ENCODE measurements at regions not wholly inside any gene's neighbourhood (a gene's known extent, or its start where the extent isn't known, plus 50 kb on each side); places are given as distances from the start of the nearest gene placed in this dataset.
"Not testable (repeated sequence)": the region's sequence is repeated elsewhere in the genome, so short reads cannot be mapped to it uniquely, and the experiment has no call there.

DNA sequence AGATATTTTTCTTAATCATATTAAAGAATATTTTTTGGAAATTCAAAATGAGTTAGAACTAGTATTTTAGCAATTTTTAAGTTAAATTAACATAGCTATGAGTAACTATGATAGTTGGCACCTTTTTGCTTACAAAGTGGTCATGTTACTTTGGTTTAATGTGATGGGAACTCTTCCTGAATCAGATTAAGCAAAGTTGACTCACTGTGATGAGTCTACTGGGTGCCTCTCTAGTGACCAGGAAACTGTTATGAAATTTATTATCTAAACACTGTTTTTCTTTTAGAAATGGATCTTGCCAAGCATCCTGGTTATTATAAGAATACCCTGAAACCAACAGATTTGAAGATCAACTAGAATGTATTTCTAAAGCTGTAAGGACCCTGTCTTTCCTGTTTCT is 985.8 kb downstream of the TRAM1L1 start:
- DNase-seq, result no peak

- DNase-seq, result not testable (repeated sequence)
These were observed 983.9 kb upstream of the NDST4 start for GRCh38 chr4:116097353-116097752.

- DNase-seq, result no peak
These were observed 979.5 kb upstream of the NDST4 start for GRCh38 chr4:116092961-116093360.

DNA sequence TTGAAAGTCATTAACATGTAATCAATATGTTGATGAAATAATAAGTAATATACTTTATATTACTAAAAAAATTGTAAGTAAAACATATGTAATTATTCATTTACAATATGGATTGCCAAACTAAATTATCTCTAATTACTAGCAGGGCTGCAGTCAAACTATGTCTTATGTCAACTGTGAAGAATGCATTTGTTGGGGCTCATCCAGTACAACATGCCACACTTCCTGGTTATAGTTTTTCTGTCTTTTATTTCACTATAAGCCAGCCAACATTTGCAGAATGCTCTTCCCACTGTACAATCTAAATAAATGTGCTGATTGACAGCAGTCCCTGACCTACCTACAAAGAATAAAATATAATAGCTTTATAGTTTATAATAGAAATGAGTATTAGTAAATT is 975.4 kb upstream of the NDST4 start:
- no peak for DNase-seq

DNA sequence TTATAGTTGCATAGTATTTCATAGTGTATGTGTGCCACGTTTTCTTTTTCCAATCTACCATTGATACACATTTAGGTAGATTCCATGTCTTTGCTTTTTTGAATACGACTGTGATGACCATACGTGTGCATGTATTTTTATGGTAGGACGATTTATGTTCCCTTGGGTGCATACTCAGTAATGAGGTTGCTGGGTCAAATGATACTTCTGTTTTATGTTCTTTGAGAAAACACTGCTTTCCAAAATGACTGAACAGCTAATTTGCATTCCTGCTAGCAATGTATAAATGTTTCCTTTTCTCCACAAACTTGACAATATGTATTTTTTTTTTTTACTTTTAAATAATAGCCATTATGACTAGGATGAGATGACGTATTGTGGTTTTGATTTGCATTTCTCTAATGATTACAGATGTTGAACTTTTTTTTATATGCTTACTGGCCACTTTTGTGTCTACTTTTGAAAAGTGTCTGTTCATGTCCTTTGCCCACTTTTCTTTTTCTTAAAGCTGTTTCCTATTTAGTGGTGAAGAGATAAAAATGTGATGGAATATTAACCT is 969.5 kb upstream of the NDST4 start:
- DNase-seq, result no peak

GRCh38 chr4:116073051-116073450 is 959.6 kb upstream of the NDST4 start:
- no peak for DNase-seq

DNA sequence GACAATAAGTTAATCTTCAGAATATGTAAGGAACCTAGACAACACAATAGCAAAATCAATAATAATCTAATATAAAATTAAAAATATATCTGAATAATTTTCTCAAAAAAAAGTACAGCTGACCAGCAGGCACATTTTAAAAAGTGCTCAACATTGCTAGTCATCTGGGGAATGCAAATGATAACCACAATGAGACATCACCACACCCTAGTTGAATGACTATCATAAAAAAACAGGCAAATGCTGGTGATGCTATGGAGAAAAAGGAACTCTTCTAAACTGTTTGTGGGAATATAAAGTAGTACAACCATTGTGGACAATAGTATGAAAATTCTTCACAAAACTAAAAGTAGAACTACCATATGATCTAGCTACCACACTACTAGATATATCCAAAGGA is 956.9 kb upstream of the NDST4 start:
- no peak for DNase-seq

DNA sequence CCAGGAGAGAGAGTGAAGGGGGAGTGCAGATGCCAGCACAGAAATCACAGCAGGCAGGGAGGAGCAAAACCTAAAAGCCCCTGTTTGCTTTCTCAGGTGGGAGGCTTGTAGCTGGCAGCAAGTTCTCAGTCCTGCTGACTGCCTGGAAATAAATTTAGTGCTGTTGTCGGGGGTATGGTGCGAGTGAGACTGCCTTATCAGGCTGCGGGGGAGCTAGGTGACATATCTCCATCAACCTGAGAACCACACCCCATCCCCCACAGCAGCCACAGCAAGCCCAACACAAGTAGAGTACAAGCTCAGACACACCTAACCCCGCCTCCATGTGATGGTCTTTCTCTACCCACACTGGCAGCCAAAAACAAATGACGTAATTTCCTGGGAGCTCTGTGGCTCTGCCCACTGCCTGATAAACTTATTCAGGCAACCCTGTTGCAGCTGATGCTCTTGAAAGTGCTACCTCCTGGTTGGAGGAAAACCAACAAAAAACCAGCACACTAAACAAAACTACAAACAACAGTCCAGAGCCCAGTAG is 953.4 kb upstream of the NDST4 start:
- DNase-seq, result no peak

DNA sequence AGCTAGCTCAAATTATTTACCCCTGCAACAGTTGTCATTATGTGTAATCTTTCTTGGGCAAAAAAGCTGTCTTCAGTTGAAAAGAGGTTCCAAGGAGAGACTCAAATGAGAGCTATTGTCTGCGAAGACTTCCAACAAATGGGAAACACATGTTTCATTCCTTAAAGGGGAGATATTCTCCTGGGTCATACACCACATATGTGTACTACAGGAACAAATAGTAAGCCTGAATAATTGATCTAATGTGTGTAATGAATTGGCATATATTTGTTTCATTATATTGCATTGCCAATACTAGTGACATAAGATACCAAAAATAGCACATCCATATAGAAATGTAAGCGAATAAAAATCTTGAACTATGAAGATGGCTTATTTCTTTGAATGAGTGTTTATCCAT is 950.9 kb upstream of the NDST4 start:
- DNase-seq, result no peak

GRCh38 chr4:116059361-116059760 is 945.9 kb upstream of the NDST4 start:
- DNase-seq, result no peak

DNA sequence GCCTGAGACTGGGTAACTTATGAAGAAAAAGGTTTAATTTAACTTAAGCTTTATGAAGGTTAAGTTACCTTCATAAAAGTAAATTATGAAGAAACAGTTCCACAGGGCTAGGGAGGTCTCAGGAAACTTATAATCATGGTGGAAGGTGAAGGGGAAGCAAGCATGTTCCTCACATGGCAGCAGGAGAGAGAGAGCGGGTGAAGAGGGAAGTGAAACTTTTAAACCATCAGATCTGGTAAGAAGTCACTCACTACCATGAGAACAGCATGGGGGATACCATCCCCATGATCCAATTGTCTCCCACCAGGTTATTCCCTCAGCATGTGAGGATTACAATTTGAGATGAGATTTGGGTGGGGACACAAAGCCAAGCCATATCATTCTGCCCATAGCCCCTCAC is 944.7 kb upstream of the NDST4 start:
- no peak for DNase-seq

- no peak for DNase-seq
These were observed 942.7 kb upstream of the NDST4 start for GRCh38 chr4:116055857-116056827.

DNA sequence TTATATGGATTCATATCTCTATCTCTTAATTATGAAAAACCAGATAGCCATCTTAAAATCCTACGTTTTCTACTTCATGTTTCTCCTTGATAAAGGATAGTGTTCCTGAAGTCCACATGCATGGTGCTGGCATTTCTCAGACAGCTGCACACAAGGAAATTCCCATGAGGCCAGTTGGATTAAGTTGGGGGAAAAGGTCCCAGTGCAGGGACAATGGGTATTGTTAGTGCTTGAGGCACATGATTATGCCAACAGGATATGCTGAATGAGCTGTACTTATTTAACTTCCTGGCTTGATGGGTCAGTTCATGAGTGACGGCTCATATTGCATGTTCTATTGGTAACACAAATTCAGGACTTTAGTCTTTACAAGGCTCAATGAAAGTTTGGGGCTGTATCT is 913.9 kb upstream of the NDST4 start:
- no peak for DNase-seq

- no peak for DNase-seq
These were observed 911.7 kb upstream of the NDST4 start for GRCh38 chr4:116024954-116025708.

- no peak for DNase-seq
These were observed 909.6 kb upstream of the NDST4 start for GRCh38 chr4:116023049-116023448.

DNA sequence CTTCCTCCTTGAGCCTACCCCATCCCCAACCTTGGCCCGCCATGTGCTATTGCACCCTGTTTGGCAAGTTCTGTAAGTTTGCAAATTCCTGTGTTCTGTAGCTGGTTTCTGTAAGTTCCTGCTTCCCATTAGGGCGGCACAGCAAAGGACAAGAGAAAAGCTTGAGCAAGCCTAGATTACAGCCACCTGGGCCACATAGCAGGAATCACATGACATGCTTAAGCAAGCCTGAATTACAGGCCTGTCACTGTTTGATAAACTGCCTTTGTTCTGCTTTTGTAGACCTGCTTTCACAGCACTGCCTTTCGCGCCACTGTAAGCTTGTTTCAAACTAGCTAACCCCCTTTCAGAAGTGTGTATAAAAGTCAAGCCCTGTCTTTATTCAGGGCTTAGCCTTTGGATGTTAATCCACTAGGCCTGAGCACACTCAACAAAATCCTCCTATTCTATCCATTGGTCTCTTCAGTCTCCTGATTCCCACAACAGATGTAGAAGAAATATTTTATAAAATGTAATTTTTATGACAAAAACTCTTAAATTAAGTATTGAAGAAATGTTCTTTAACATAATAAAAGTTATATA is 906.8 kb upstream of the NDST4 start:
- peak; percentile 72 for DNase-seq

DNA sequence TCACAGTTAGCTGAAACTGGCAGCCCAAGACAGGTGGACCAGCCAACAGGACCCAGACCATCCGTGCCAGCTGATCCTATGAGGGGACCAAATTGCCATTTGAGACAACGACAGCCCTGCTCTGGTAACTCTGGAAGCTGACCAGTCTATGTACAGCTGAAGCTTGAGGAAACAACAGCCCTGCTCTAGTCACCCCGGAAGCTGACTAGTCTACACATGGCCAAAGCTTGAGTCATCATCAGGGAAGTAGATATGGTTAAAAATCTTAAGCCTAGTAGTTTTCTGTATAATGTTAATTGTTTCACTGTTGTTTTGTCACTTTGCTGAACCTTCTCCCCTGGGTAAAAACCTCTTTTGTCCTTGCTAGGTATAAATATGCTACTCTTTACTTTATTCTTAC is 905.4 kb upstream of the NDST4 start:
- DNase-seq, result no peak

GRCh38 chr4:116016201-116016600 is 902.8 kb upstream of the NDST4 start:
- peak; percentile 48 for DNase-seq

- no peak for DNase-seq
These were observed 902.1 kb upstream of the NDST4 start for GRCh38 chr4:116015549-116015948.

GRCh38 chr4:116015062-116015461 is 901.6 kb upstream of the NDST4 start:
- no peak for DNase-seq

GRCh38 chr4:116010923-116011322 is 897.5 kb upstream of the NDST4 start:
- no peak for DNase-seq

- DNase-seq, result no peak
These were observed 892.3 kb upstream of the NDST4 start for GRCh38 chr4:116005806-116006088.

- no peak for DNase-seq
These were observed 891.8 kb upstream of the NDST4 start for GRCh38 chr4:116005037-116005805.

Measured in GF-D8 (cell line).